Loucy (cell line): ENCODE measurements at regions not wholly inside any gene's neighbourhood (a gene's known extent, or its start where the extent isn't known, plus 50 kb on each side); places are given as distances from the start of the nearest gene placed in this dataset.

Experiments used
- H2AFZ ChIP-seq: fragments of 200-600 bp; sonication (generic); 2 replicates; pipeline ENCODE4 v1.6.0; 2016; ENCODE audit warnings: antibody characterized with exemption, mild to moderate bottlenecking, low read length, moderate library complexity
- H3F3A ChIP-seq: fragments of 200-600 bp; 2 replicates; pipeline ENCODE4 v1.6.0; 2016; ENCODE audit warnings: antibody characterized with exemption, low read depth, mild to moderate bottlenecking
- H3K27me3 ChIP-seq: fragments of 200-600 bp; sonication (generic); 2 replicates; pipeline ENCODE4 v1.6.1; 2014; ENCODE audit warnings: low read length, mild to moderate bottlenecking; ENCODE audit not compliant: insufficient read depth, poor library complexity, severe bottlenecking
- H3K36me3 ChIP-seq: fragments of 200-600 bp; sonication (generic); 2 replicates; pipeline ENCODE4 v1.6.1; 2016; ENCODE audit warnings: low read length; ENCODE audit not compliant: insufficient read depth
- H3K4me1 ChIP-seq: fragments of 200-600 bp; sonication (generic); 2 replicates; pipeline ENCODE4 v1.5.1; 2014; ENCODE audit warnings: low read length, mild to moderate bottlenecking; ENCODE audit not compliant: insufficient read depth, poor library complexity, severe bottlenecking
- H3K4me2 ChIP-seq: fragments of 200-600 bp; sonication (generic); 2 replicates; pipeline ENCODE4 v1.6.0; 2014; ENCODE audit warnings: antibody characterized with exemption, low read length, low read depth, mild to moderate bottlenecking; ENCODE audit not compliant: poor library complexity, severe bottlenecking
- H3K4me3 ChIP-seq: fragments of 200-600 bp; sonication (generic); 2 replicates; pipeline ENCODE4 v1.5.1; 2014; ENCODE audit warnings: low read length, mild to moderate bottlenecking, mixed read lengths; ENCODE audit not compliant: poor library complexity, severe bottlenecking
- H3K79me2 ChIP-seq: fragments of 200-600 bp; sonication (generic); 2 replicates; pipeline ENCODE4 v1.6.1; 2014; ENCODE audit warnings: low read length; ENCODE audit not compliant: insufficient read depth
- H3K9ac ChIP-seq: fragments of 200-600 bp; sonication (generic); 2 replicates; pipeline ENCODE4 v1.6.0; 2014; ENCODE audit warnings: mild to moderate bottlenecking, low read depth, low read length, moderate library complexity; ENCODE audit not compliant: poor library complexity, severe bottlenecking
- H3K9me2 ChIP-seq: fragments of 200-600 bp; sonication (generic); replicated peaks from 2 replicates; pipeline ENCODE4 v1.6.1; 2016; ENCODE audit warnings: low read depth, low read length, mixed read lengths
- H3K9me3 ChIP-seq: fragments of 200-600 bp; sonication (generic); 2 replicates; pipeline ENCODE4 v1.6.1; 2014; ENCODE audit warnings: mild to moderate bottlenecking, antibody characterized with exemption, low read length, low read depth; ENCODE audit not compliant: insufficient read depth
- H4K20me1 ChIP-seq: fragments of 200-600 bp; sonication (generic); 2 replicates; pipeline ENCODE4 v1.6.0; 2014; ENCODE audit warnings: antibody characterized with exemption, low read length, mild to moderate bottlenecking; ENCODE audit not compliant: insufficient read depth, poor library complexity, severe bottlenecking
- EZH2phosphoT487 ChIP-seq: fragments of 200-600 bp; IDR thresholded peaks from 2 replicates; pipeline ENCODE4 v1.6.1; 2018; ENCODE audit warnings: antibody characterized with exemption, mild to moderate bottlenecking, moderate library complexity, borderline replicate concordance
- TF ChIP-seq, protein P1 (sequence below): fragments of 200-600 bp; sonication (generic); conservative IDR thresholded peaks from 2 replicates; pipeline ENCODE4 v1.5.1; 2014; ENCODE audit warnings: mild to moderate bottlenecking, antibody characterized with exemption, low read length

DNA sequence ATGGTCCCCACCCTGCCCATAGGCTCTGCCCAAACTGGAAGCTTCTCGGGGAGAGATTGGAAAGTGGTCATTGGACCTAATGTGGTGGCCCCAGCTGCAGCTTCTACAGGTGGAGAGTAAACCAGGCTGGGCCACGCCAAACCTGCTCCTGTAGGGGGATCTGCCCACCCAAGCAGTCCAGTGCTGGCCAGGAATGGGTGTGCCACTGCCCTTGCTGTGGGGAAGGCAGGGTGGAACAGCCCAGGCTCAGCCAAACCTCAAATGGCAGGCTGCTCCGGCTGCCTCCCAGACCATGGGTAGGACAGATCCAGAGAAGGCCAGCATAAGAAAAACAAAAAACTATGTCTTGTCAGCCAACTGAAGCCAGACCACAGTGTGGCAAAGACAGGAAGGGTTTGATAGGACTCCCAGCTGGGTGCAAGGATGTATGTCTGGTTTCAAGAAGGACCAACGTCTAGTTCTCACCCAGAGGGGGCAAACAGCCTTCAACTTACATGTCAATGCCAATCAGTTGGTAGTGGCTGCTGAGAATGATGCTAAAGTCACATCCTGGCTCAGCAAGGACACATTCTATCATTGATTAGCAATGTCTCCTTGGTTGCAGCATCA is 267.3 kb downstream of the UACA start:
- no peaks in the 10 kb centered on the region for H4K20me1 ChIP-seq
- TF ChIP-seq, protein P1, sequence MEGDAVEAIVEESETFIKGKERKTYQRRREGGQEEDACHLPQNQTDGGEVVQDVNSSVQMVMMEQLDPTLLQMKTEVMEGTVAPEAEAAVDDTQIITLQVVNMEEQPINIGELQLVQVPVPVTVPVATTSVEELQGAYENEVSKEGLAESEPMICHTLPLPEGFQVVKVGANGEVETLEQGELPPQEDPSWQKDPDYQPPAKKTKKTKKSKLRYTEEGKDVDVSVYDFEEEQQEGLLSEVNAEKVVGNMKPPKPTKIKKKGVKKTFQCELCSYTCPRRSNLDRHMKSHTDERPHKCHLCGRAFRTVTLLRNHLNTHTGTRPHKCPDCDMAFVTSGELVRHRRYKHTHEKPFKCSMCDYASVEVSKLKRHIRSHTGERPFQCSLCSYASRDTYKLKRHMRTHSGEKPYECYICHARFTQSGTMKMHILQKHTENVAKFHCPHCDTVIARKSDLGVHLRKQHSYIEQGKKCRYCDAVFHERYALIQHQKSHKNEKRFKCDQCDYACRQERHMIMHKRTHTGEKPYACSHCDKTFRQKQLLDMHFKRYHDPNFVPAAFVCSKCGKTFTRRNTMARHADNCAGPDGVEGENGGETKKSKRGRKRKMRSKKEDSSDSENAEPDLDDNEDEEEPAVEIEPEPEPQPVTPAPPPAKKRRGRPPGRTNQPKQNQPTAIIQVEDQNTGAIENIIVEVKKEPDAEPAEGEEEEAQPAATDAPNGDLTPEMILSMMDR = no peak
- TF ChIP-seq EZH2phosphoT487 = no peak
- peaks cover 96% of the 10 kb centered on the region for H3K4me1 ChIP-seq
- peaks cover 6% of the 10 kb centered on the region for H3F3A ChIP-seq
- H3K4me2 ChIP-seq = peak overlapping the region; percentile 70
- H3K9me2 ChIP-seq = no peaks in the 10 kb centered on the region
- H2AFZ ChIP-seq = no peak overlapping the region
- H3K27me3 ChIP-seq = no peaks in the 10 kb centered on the region
- H3K79me2 ChIP-seq = no peaks in the 10 kb centered on the region
- H3K36me3 ChIP-seq = no peaks in the 10 kb centered on the region
- peak overlapping the region; percentile 48 for H3K9ac ChIP-seq
- H3K9me3 ChIP-seq = no peaks in the 10 kb centered on the region
- H3K4me3 ChIP-seq = no peak overlapping the region

DNA sequence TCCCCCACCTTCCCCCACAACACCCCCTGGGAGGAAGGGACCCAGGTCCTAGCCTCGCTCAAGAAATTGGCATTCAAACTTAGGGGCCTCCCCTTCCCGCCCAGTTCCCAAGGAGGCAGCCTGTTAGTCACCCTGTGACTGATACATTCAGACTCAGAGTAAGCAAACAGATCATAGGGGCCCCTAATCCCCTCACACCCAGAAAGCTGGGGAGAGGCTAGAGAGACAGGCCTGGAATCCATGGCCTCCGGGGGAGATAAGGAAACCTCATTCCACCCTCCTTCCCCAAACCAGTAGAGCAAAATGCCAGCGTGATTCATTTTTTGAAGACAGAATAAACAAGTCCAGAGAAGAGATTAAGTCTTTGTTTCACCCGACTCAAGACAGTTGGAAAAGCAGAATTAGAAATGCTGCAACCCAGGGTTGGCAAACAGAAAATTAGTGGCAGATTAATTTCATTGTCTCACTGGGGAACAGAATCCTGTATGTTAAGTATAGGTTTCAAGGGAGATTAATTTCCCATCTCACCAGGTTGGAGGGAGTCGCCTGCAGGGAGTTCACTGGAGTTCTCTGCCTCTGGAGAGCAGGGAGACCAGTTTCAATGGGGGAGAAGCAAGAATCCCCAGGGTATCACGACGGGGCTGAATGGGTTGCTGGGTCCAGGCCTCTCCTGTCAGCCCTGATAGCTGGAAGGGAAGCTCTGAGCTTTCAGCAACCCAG is 268.3 kb downstream of the UACA start:
- Histone ChIP-seq H3K9ac (peak overlapping the region; percentile 48), H2AFZ (no peak overlapping the region)

GRCh38 chr15:70494517-70494851 is 268.9 kb downstream of the UACA start:
- Histone ChIP-seq H3K9ac (peak overlapping the region; percentile 48), H3K4me2 (peak overlapping the region; percentile 70), H3K4me3 (no peak overlapping the region)

More for the DNA sequence above, 268.3 kb downstream of the UACA start:
- H4K20me1 ChIP-seq = no peaks in the 10 kb centered on the region
- no peaks in the 10 kb centered on the region for H3K9me2 ChIP-seq
- H3K9me3 ChIP-seq = no peaks in the 10 kb centered on the region
- H3K4me2 ChIP-seq = peak overlapping the region; percentile 70
- H3K4me3 ChIP-seq = no peak overlapping the region
- TF ChIP-seq, protein P1 = no peak
- no peak for TF ChIP-seq EZH2phosphoT487
- no peaks in the 10 kb centered on the region for H3K79me2 ChIP-seq
- H3K27me3 ChIP-seq = no peaks in the 10 kb centered on the region
- H3K4me1 ChIP-seq = peaks cover 96% of the 10 kb centered on the region
- peaks cover 6% of the 10 kb centered on the region for H3F3A ChIP-seq
- H3K36me3 ChIP-seq = no peaks in the 10 kb centered on the region

More at GRCh38 chr15:70494517-70494851, 268.9 kb downstream of the UACA start:
- H3F3A ChIP-seq = peaks cover 6% of the 10 kb centered on the region
- no peaks in the 10 kb centered on the region for H3K27me3 ChIP-seq
- H3K79me2 ChIP-seq = no peaks in the 10 kb centered on the region
- no peaks in the 10 kb centered on the region for H3K9me3 ChIP-seq
- no peaks in the 10 kb centered on the region for H4K20me1 ChIP-seq
- peaks cover 94% of the 10 kb centered on the region for H3K4me1 ChIP-seq
- no peaks in the 10 kb centered on the region for H3K36me3 ChIP-seq
- H2AFZ ChIP-seq = no peak overlapping the region
- no peak for TF ChIP-seq EZH2phosphoT487
- TF ChIP-seq, protein P1 = no peak
- no peaks in the 10 kb centered on the region for H3K9me2 ChIP-seq
